NAMALWA (cell line): ENCODE measurements at regions not wholly inside any gene's neighbourhood (a gene's known extent, or its start where the extent isn't known, plus 50 kb on each side); places are given as distances from the start of the nearest gene placed in this dataset.

Experiments
- DNase-seq: peaks from one replicate; pipeline ENCODE4 v3.0.0-alpha.2; 2015; ENCODE audit warnings: low spot score

- no peak for DNase-seq
These were observed 147.9 kb downstream of the IMPG2 start for GRCh38 chr3:101172516-101172915.

GRCh38 chr3:101171681-101172191 lies 148.6 kb downstream of the IMPG2 start:
- no peak for DNase-seq

- no peak for DNase-seq
These were observed 149.4 kb downstream of the IMPG2 start for GRCh38 chr3:101170806-101171558.

GRCh38 chr3:101170062-101170771 lies 150.2 kb downstream of the IMPG2 start:
- DNase-seq: no peak

GRCh38 chr3:101169516-101169915 lies 150.9 kb downstream of the IMPG2 start:
- no peak for DNase-seq

- no peak for DNase-seq
These were observed 153.0 kb downstream of the IMPG2 start for GRCh38 chr3:101167376-101167775.

GRCh38 chr3:101166150-101166549 lies 154.2 kb downstream of the IMPG2 start:
- DNase-seq: no peak

GRCh38 chr3:101163554-101163953 lies 156.8 kb downstream of the IMPG2 start:
- no peak for DNase-seq

- no peak for DNase-seq
These were observed 160.9 kb downstream of the IMPG2 start for GRCh38 chr3:101159478-101159877.

- DNase-seq: no peak
These were observed 162.0 kb downstream of the IMPG2 start for GRCh38 chr3:101158374-101158773.

- no peak for DNase-seq
These were observed 163.5 kb downstream of the IMPG2 start for GRCh38 chr3:101156787-101157345.

GRCh38 chr3:101155825-101156224 lies 162.6 kb upstream of the ABI3BP start:
- no peak for DNase-seq

GRCh38 chr3:101154401-101154800 lies 161.2 kb upstream of the ABI3BP start:
- DNase-seq: no peak

GRCh38 chr3:101151286-101151913 lies 158.2 kb upstream of the ABI3BP start:
- no peak for DNase-seq

GRCh38 chr3:101150504-101150903 lies 157.3 kb upstream of the ABI3BP start:
- DNase-seq: no peak

GRCh38 chr3:101149707-101150106 lies 156.5 kb upstream of the ABI3BP start:
- DNase-seq: no peak

- no peak for DNase-seq
These were observed 156.0 kb upstream of the ABI3BP start for GRCh38 chr3:101149251-101149650.

- DNase-seq: no peak
These were observed 154.8 kb upstream of the ABI3BP start for GRCh38 chr3:101148001-101148400.

- DNase-seq: no peak
These were observed 153.7 kb upstream of the ABI3BP start for GRCh38 chr3:101146946-101147345.

GRCh38 chr3:101144105-101144504 lies 150.9 kb upstream of the ABI3BP start:
- no peak for DNase-seq

GRCh38 chr3:101143012-101143411 lies 149.8 kb upstream of the ABI3BP start:
- no peak for DNase-seq

- no peak for DNase-seq
These were observed 148.9 kb upstream of the ABI3BP start for GRCh38 chr3:101142160-101142559.

GRCh38 chr3:101141135-101141534 lies 147.9 kb upstream of the ABI3BP start:
- DNase-seq: no peak
